ENCODE measurements at regions not wholly inside any gene's neighbourhood (a gene's known extent, or its start where the extent isn't known, plus 50 kb on each side); places are given as distances from the start of the nearest gene placed in this dataset.
"Not testable (repeated sequence)": the region's sequence is repeated elsewhere in the genome, so short reads cannot be mapped to it uniquely, and the experiment has no call there.

DNA sequence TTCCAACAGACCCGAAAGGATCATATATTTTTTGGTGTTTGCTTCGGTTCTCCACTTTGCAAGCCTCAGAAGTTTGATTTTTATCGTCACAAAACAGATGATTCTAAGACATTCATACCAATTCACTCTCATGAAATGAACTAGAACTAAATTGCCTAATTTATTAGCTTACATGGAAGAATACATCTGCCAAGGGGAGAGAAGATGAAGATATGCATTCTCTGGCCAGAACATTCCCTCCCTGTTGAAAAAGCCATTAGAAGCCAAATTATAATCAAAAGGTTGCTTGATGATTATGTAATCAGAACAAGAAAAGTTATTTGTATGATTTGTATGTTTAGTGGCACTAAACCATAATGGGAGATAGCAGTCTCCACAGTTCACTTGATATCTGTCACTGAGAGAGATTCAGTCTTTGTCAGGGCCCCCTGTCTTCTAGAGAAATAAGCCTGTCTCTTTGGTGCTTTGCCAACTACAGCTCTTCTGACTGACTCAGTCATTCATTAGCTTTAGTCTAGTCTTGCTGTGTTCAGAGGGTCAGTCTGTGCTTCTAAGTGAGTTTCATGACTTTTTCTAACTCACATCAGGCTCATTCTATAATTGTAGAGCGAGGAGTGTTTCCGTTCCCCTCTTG lies 95.3 kb upstream of the GNAI1 start:
- Mint-ChIP-seq H3K27me3 (peaks cover 5% of the 10 kb centered on the region), H3K4me3 (no peak overlapping the region), H3K4me1 (ENCODE audit: low read depth) (no peaks in the 10 kb centered on the region), H3K9me3 (peaks cover 4% of the 10 kb centered on the region), H3K27ac (no peak overlapping the region), H3K36me3 (ENCODE audit: low read depth) (no peaks in the 10 kb centered on the region)

DNA sequence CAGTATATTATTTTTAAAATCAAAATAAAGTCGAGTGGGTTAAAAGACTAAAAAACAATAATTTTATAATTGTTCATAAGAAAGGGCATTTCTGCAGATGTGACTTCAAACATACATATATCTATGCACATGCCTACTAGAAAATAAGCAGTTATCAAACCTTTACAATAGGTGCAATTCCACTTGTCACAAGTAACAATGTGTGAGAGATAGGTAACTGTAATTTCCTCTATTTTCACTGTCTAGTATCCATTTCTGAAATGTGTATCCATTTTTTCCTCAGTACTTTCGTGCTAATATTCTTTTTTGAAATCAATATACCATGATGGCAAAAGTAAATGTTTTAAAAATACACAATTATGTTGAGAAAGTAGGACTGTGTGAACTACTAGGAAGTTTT lies 96.9 kb upstream of the GNAI1 start:
- Mint-ChIP-seq H3K36me3 (ENCODE audit: low read depth) (no peaks in the 10 kb centered on the region), H3K27ac (no peak overlapping the region), H3K9me3 (no peaks in the 10 kb centered on the region), H3K27me3 (peaks cover 5% of the 10 kb centered on the region), H3K4me3 (no peak overlapping the region), H3K4me1 (ENCODE audit: low read depth) (no peaks in the 10 kb centered on the region)

DNA sequence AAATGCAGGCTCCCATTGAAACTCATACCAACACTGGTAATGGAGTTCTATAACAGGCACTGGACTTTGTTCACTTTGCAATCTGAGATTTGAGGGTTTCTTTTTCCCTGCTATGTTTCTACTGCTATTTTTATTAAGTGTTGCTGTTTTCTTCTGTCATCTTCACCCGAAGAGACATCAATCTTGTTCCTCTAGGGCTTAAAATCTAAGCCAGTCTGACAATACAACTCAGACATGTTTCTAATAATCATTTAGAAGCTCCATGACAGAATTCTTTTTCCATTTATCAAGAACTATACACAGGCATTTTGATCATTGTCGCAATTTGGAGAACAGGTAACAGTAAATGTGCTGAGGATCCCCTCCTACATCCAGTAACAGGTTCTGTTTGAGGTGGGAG lies 98.5 kb upstream of the GNAI1 start:
- Mint-ChIP-seq H3K27me3 (peaks cover 4% of the 10 kb centered on the region), H3K9me3 (no peaks in the 10 kb centered on the region), H3K36me3 (ENCODE audit: low read depth) (no peaks in the 10 kb centered on the region), H3K4me3 (no peak overlapping the region), H3K27ac (no peak overlapping the region), H3K4me1 (ENCODE audit: low read depth) (no peaks in the 10 kb centered on the region)

DNA sequence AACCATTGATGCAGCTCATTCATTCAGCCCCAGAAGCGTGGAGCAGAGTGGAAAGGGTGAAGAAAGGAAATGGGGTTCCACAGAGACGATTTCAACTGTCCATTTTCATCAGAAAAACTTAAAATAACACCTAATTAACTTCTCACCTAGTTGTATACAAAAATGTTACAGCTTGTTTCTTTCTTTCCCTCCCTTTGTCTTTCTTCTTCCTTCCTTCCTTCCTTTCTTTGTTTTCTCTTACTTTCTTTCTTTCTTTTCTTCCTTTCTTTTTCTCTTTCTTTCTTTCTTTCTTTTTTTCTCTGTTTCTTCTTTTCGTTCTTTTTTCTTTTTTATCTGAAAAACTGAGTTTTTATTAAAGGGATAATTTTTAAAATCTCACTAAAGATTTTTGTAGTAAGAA lies 105.9 kb upstream of the GNAI1 start:
- H3K9me3 Mint-ChIP-seq, result no peaks in the 10 kb centered on the region
- H3K27ac Mint-ChIP-seq, result no peak overlapping the region

DNA sequence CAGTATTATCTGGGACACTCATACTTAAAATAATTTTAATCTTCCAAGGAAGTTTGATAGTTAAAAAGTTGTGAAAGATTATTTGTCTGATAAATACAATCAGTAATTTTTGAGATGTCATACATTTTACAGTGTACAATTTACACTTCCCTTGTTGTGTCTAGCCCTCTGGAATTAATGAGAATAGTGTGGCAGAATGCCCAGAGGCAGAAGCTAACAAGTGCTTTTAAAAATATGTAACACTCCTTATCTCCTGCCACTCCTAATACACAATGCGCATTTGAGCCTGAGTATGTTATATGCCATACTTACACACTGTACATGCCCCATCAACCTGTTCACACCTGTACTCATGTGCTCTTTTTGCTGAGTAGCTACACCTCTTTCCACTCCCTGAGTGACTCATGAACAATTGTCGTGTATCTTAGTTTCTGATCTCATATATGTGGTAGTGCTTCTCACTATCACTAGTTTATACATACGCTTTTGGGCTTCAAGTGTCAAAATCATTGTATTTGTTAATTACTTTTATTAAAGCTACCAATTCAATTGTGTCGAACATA lies 106.9 kb upstream of the GNAI1 start:
- Mint-ChIP-seq H3K27me3 (no peaks in the 10 kb centered on the region), H3K4me3 (no peak overlapping the region), H3K36me3 (ENCODE audit: low read depth) (no peaks in the 10 kb centered on the region), H3K27ac (no peak overlapping the region), H3K4me1 (ENCODE audit: low read depth) (no peaks in the 10 kb centered on the region), H3K9me3 (peaks cover 6% of the 10 kb centered on the region)

More for the DNA sequence above, 105.9 kb upstream of the GNAI1 start:
- H3K27me3 Mint-ChIP-seq, result no peaks in the 10 kb centered on the region
- H3K36me3 Mint-ChIP-seq (ENCODE audit: low read depth), result no peaks in the 10 kb centered on the region
- no peak overlapping the region for H3K4me3 Mint-ChIP-seq
- no peaks in the 10 kb centered on the region for H3K4me1 Mint-ChIP-seq (ENCODE audit: low read depth)

DNA sequence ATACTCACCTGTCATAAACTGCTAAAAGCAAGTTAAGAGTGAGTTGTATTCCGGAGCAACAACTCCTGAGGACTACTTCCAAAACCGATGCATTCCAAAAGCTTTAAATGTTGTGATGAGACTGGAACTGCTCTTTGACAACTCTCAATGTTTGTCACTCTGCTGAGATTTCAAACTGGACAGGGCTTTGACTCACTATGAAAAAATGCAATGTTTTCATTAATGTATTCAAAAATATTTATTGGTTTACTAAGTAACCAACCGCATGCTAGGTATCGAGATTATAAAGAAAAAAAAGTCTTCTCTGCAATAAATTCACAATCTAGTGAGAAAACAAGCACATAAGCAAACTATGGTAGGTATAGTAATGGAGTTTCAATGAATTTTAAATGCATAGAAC lies 107.9 kb upstream of the GNAI1 start:
- Mint-ChIP-seq H3K4me1 (ENCODE audit: low read depth) (no peaks in the 10 kb centered on the region), H3K9me3 (peaks cover 12% of the 10 kb centered on the region), H3K36me3 (ENCODE audit: low read depth) (no peaks in the 10 kb centered on the region), H3K4me3 (no peak overlapping the region), H3K27me3 (no peaks in the 10 kb centered on the region), H3K27ac (no peak overlapping the region)

DNA sequence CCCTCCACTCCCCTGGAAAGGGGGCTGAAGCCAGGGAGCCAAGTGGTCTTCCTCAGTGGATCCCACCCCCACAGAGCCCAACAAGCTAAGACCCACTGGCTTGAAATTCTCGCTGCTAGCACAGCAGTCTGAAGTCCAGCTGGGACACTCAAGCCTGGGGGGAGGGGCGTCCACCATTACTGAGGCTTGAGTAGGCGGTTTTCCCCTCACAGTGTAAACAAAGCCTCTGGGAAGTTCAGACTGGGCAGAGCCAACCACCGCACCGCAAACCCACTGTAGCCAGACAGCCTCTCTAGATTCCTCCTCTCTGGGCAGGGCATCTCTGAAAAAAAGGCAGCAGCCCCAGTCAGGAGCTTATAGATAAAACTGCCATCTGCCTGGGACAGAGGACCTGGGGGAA lies 114.4 kb upstream of the GNAI1 start:
- H3K27ac Mint-ChIP-seq; H3K27me3 Mint-ChIP-seq; H3K36me3 Mint-ChIP-seq (ENCODE audit: low read depth); H3K4me3 Mint-ChIP-seq; H3K4me1 Mint-ChIP-seq (ENCODE audit: low read depth): not testable (repeated sequence)
- peaks cover 12% of the 10 kb centered on the region for H3K9me3 Mint-ChIP-seq

DNA sequence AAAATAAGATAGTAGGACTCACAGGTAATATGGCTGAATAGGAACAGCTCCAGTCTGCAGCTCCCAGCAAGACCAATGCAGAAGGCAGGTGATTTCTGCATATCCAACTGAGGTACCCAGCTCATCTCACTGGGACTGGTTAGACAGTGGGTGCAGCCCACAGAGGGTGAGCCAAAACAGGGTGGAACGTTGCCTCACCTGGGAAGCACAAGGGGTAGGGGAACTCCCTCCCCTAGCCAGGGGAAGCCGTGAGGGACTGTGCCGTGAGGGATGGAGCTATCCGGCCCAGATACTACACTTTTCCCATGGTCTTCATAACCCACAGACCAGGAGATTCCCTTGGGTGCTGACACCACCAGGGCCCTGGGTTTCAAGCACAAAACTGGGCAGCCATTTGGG lies 114.8 kb upstream of the GNAI1 start:
- peaks cover 12% of the 10 kb centered on the region for H3K9me3 Mint-ChIP-seq
- H3K4me1 Mint-ChIP-seq (ENCODE audit: low read depth); H3K27ac Mint-ChIP-seq; H3K36me3 Mint-ChIP-seq (ENCODE audit: low read depth); H3K27me3 Mint-ChIP-seq; H3K4me3 Mint-ChIP-seq: not testable (repeated sequence)

DNA sequence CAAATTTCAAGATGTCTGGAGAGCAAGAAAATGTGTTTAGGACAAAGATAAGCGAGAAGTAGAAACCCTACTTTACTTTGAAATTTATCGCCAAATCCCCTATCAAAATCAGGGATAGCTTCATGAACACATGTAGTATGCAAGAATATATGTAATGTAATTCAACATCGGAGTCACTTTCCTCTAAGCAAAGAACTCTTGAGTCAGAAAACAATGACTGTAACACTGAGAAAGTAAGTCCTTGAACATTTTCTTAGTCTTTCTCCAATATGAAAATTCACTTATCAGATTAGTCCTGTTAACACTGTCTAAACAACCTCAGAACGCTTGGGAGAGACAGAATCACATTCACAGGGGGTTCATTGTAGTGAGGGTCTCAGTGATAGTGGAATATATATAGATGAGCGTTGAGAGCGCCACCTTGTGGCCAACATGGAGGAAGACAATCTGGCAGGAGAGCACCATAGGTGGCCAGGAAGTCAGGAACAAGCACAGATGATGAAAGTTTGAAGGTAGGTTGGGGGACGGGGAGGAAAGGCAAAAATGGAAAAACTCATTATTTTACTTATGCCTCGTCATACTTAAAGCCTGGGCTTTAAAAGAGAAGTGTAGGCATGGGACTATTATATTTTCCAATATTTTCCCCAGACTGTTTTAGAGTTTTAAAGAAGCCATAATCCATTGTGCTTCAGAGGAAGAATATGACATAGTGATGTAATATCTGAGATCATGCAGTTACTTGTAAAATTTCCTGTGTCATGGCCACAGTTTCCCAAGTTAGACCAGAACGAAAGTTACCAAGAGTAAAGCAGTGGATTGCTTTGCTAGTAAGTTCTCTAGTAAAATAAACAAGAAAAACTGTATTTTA lies 115.5 kb upstream of the GNAI1 start:
- Mint-ChIP-seq H3K27me3 (no peaks in the 10 kb centered on the region), H3K4me1 (ENCODE audit: low read depth) (no peaks in the 10 kb centered on the region), H3K9me3 (peaks cover 15% of the 10 kb centered on the region), H3K4me3 (no peak overlapping the region), H3K36me3 (ENCODE audit: low read depth) (no peaks in the 10 kb centered on the region), H3K27ac (no peak overlapping the region)

DNA sequence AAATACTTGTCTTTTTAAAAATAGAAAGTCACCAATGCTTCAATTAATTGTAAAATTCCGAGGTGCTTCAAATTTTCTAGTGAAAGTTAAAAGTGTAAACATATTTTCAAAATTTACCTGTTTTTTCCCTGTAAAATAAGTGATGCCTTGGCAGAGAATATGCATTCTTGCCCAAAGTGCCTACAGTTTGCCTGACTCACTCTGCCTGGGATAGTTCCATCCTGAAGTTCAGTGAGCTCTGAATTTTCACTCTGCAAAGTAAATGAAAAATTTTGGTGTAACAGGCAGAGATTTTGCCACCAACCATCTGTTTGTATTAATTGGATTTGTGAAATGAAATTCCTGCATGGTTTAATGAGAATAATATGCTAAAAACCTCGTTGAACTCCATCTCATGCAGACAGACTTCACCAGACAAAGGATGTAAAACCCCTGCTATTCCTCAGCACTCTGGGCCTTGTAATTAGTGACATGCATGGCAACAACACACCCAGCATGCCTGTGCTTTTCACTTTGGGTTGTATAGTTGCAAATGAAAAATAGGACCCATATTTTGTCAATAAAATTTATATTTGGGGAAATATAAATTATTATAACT lies 117.4 kb upstream of the GNAI1 start:
- Mint-ChIP-seq H3K4me3 (no peak overlapping the region), H3K27me3 (no peaks in the 10 kb centered on the region), H3K36me3 (ENCODE audit: low read depth) (no peaks in the 10 kb centered on the region), H3K9me3 (peaks cover 12% of the 10 kb centered on the region), H3K27ac (no peak overlapping the region), H3K4me1 (ENCODE audit: low read depth) (no peaks in the 10 kb centered on the region)

DNA sequence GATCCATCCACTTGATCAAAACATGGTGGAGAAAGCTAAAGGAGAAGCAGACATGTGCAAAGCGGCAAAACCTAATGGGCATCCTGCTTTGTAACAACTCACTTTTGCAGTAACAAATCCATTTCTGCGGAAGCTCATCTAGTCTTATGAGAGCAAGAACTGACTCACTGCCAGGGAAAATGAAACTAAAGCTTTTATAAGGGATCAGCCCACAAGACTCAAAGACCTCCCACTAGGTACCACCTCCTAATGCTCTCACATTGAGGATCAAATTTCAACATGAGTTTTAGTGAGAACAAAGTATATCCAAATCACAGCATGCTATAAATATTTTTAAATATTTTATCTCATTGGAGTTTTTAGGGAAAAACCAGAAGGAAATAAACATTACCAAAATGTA lies 120.1 kb upstream of the GNAI1 start:
- H3K36me3 Mint-ChIP-seq (ENCODE audit: low read depth), result no peaks in the 10 kb centered on the region
- H3K27me3 Mint-ChIP-seq, result no peaks in the 10 kb centered on the region
- H3K4me1 Mint-ChIP-seq (ENCODE audit: low read depth), result no peaks in the 10 kb centered on the region
- peaks cover 10% of the 10 kb centered on the region for H3K9me3 Mint-ChIP-seq
- no peak overlapping the region for H3K27ac Mint-ChIP-seq
- no peak overlapping the region for H3K4me3 Mint-ChIP-seq

DNA sequence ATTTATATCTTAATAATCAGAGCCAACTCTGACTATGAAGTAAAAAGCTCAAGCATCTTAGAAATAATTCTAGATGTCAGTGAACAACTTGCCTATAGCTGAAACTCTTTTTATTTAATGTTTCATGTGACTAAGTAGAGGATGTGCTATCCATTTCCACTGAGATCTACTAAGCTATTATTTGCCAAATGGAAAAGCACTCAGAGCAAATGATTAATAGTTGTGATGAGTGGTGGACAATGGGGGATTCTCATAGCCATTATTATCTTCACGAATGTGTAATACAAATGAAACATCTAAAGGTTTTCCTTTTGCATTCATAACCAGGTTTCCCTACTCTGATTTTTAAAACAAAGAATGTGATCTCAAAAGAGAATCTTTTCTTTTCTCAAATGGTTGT lies 126.6 kb upstream of the GNAI1 start:
- Mint-ChIP-seq H3K27ac (no peak overlapping the region), H3K36me3 (ENCODE audit: low read depth) (no peaks in the 10 kb centered on the region), H3K4me1 (ENCODE audit: low read depth) (no peaks in the 10 kb centered on the region), H3K27me3 (no peaks in the 10 kb centered on the region), H3K9me3 (no peaks in the 10 kb centered on the region), H3K4me3 (no peak overlapping the region)

DNA sequence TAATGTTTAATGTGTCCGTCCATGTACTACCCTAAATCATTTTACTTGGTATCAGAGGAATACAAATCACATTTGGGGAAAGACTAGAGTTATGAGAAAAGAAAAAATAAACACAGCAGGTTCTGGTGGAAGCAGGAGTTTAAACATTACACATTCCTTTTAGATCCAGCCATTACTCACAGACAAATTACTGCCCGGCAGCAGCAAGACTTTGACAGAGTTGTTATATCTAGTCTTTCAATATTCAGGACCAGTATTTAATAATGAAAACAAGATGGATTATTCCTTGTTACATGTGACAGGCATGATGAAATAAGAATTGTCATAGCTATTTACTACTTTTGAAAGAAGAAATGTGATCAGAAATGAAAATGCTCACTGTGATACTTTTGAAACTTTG lies 131.8 kb upstream of the GNAI1 start:
- H3K9me3 Mint-ChIP-seq, result no peaks in the 10 kb centered on the region
- no peaks in the 10 kb centered on the region for H3K27me3 Mint-ChIP-seq
- H3K36me3 Mint-ChIP-seq (ENCODE audit: low read depth), result no peaks in the 10 kb centered on the region
- H3K4me3 Mint-ChIP-seq, result no peak overlapping the region
- H3K4me1 Mint-ChIP-seq (ENCODE audit: low read depth), result no peaks in the 10 kb centered on the region
- H3K27ac Mint-ChIP-seq, result no peak overlapping the region

DNA sequence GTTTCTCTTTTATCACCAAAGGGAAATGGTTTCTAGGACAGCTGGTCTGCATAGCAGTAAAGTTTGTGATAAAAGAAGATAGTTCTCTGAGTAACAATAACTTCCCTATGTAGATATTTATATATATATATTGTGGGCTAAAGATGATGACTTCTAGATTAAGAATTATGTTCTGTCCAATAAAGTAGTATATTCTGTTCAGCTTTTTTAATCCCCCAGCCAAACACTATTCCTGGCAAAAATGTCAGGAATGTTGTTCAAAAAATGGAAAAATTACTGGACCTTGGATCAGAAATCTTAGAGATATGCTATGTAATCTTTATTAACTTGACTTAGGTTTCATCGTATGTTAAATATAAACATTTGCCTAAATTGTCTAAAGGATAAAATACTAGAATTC lies 136.3 kb upstream of the GNAI1 start:
- no peak overlapping the region for H3K4me3 Mint-ChIP-seq
- no peaks in the 10 kb centered on the region for H3K9me3 Mint-ChIP-seq
- H3K27me3 Mint-ChIP-seq, result no peaks in the 10 kb centered on the region
- H3K4me1 Mint-ChIP-seq (ENCODE audit: low read depth), result no peaks in the 10 kb centered on the region
- no peaks in the 10 kb centered on the region for H3K36me3 Mint-ChIP-seq (ENCODE audit: low read depth)
- H3K27ac Mint-ChIP-seq, result no peak overlapping the region

DNA sequence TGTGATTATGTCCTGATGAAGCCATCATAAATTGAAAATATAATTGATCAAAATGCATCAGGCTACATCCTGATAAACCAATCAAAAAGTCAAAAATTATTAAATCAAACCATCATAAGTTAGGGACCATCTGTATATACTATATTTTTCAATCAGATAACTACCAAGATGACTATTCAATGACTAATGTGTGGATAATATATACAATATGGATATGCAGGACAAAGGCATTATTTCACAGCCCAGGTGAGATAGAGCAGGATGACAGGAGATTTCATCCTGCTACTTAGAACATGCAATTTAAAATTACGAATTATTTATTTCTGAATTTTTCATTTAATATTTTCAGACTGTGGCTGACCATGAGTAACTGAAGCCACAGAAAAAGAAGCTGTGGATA lies 137.3 kb upstream of the GNAI1 start:
- no peak overlapping the region for H3K4me3 Mint-ChIP-seq
- no peaks in the 10 kb centered on the region for H3K27me3 Mint-ChIP-seq
- H3K9me3 Mint-ChIP-seq, result no peaks in the 10 kb centered on the region
- no peak overlapping the region for H3K27ac Mint-ChIP-seq
- no peaks in the 10 kb centered on the region for H3K36me3 Mint-ChIP-seq (ENCODE audit: low read depth)
- no peaks in the 10 kb centered on the region for H3K4me1 Mint-ChIP-seq (ENCODE audit: low read depth)
